ENCODE measurements at regions not wholly inside any gene's neighbourhood (a gene's known extent, or its start where the extent isn't known, plus 50 kb on each side); places are given as distances from the start of the nearest gene placed in this dataset.

DNA sequence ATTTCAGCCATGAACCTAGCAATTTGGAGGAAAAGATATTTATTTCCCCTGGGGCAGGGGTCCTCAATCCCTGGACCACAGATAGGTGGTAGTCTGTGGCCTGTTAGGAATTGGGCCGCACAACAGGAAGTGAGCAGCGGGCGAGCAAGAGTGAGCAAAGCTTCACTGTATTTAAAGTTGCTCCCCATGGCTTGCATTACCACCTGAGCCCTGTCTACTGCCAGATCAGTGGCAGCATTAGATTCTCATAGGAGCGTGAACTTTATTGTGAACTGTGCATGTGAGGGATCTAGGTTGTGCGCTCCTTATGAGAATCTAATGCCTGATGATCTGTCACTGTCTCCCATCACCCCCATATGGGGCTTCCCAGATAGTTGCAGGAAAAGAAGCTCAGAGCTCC, 127.6 kb downstream of the ICOS start:
- Histone ChIP-seq H3K27ac (replicated peaks in 1 of 4) (no peak overlapping the region), H3K4me1 (no peaks in the 10 kb centered on the region), H3K36me3 (no peaks in the 10 kb centered on the region), H3K9me3 (no peaks in the 10 kb centered on the region), H3K27me3 (no peaks in the 10 kb centered on the region), H3K4me3 (no peak overlapping the region)
- WGBS: 91% methylated on average over 5 of the region's 5 CpGs
- DNase-seq (ENCODE audit: extremely low spot score): no peak
- intact Hi-C loops (cut with DNase I): no loop called here
- TF ChIP-seq POLR2A (IDR thresholded peaks at IDR 0.05; ENCODE audit: low read depth) (no peak), EP300 (IDR thresholded peaks at IDR 0.05) (no peak), POLR2AphosphoS5 (IDR thresholded peaks at IDR 0.05) (no peak)
- TF ChIP-seq, protein P1, sequence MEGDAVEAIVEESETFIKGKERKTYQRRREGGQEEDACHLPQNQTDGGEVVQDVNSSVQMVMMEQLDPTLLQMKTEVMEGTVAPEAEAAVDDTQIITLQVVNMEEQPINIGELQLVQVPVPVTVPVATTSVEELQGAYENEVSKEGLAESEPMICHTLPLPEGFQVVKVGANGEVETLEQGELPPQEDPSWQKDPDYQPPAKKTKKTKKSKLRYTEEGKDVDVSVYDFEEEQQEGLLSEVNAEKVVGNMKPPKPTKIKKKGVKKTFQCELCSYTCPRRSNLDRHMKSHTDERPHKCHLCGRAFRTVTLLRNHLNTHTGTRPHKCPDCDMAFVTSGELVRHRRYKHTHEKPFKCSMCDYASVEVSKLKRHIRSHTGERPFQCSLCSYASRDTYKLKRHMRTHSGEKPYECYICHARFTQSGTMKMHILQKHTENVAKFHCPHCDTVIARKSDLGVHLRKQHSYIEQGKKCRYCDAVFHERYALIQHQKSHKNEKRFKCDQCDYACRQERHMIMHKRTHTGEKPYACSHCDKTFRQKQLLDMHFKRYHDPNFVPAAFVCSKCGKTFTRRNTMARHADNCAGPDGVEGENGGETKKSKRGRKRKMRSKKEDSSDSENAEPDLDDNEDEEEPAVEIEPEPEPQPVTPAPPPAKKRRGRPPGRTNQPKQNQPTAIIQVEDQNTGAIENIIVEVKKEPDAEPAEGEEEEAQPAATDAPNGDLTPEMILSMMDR (IDR thresholded peaks at IDR 0.05): no peak

DNA sequence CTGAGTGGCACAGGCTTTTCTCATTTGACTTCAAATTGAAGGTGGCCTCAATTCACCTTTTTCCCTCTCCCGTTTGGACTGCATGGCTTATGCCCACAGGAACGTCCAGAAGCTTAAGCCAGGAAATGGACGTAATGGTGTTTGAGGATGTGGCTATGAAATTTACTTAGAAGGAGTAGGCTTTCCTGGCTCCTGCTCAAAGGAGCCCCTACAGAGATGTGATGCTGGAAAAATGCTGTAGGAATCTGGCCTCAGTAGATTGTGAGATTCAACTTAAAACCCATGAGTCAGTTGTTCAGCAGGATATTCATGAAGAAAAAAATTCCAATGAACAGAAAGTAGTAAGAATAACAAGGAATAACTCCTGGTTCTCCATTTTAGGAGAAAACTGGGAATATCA, 129.0 kb downstream of the ICOS start:
- TF ChIP-seq POLR2AphosphoS5 (IDR thresholded peaks at IDR 0.05): no peak
- TF ChIP-seq EP300 (IDR thresholded peaks at IDR 0.05): no peak
- TF ChIP-seq POLR2A (IDR thresholded peaks at IDR 0.05; ENCODE audit: low read depth): no peak
- TF ChIP-seq, protein P1 (IDR thresholded peaks at IDR 0.05): no peak
- WGBS: 75% methylated on average over 3 of the region's 3 CpGs
- Histone ChIP-seq H3K36me3 (no peaks in the 10 kb centered on the region), H3K27ac (replicated peaks in 1 of 4) (no peak overlapping the region), H3K27me3 (no peaks in the 10 kb centered on the region), H3K4me3 (no peak overlapping the region), H3K9me3 (no peaks in the 10 kb centered on the region), H3K4me1 (no peaks in the 10 kb centered on the region)
- intact Hi-C loops (cut with DNase I): no loop called here
- DNase-seq (ENCODE audit: extremely low spot score): no peak

DNA sequence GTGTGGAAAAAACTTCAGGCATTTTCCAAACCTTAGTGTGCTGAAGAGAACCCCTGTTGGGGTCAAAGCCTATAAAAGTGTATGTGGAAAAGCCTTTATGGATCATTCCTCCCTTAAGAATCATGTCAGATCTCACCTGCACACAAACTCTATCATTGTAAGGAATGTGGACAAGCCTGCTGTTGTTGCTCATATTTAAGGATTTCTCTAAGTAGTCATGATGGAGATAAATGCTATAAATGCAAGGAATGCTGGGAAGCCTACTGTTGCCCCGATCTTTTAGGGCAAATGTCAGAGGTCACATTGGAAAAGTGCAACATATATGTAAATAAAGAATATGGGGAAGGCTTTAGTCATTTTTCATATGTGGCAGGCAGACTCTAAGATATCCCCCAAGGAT, 129.5 kb downstream of the ICOS start:
- intact Hi-C loops (cut with DNase I): no loop called here
- Histone ChIP-seq H3K36me3 (no peaks in the 10 kb centered on the region), H3K27me3 (no peaks in the 10 kb centered on the region), H3K4me3 (no peak overlapping the region), H3K4me1 (no peaks in the 10 kb centered on the region), H3K9me3 (no peaks in the 10 kb centered on the region), H3K27ac (replicated peaks in 1 of 4) (no peak overlapping the region)
- TF ChIP-seq EP300 (IDR thresholded peaks at IDR 0.05) (no peak), POLR2A (IDR thresholded peaks at IDR 0.05; ENCODE audit: low read depth) (no peak), POLR2AphosphoS5 (IDR thresholded peaks at IDR 0.05) (no peak)
- TF ChIP-seq, protein P1 (IDR thresholded peaks at IDR 0.05): no peak
- 50% methylated on average over 1 of the region's 1 CpG for WGBS
- no peak for DNase-seq (ENCODE audit: extremely low spot score)

DNA sequence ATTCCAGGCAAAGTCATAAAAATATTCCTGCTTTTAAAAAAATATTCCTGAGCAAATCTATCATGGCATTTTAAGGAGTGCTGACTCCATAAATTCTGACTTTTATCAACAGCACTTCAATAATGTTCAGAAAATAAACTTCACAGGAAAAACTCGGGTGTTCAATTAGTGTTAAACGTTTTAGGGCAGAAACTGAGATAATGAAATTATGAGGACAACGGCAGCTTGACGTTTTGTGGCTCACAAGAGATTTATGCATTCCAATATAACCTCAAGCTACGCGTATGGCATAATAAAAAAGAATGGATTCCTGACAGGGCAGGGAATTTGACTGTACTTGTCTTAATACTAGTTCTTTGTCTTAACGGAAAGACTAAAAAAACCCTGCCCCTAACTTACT, 133.2 kb downstream of the ICOS start:
- intact Hi-C loops (cut with DNase I): no loop called here

More for the DNA sequence above, 133.2 kb downstream of the ICOS start:
- TF ChIP-seq EP300 (IDR thresholded peaks at IDR 0.05): no peak
- TF ChIP-seq POLR2A (IDR thresholded peaks at IDR 0.05; ENCODE audit: low read depth): no peak
- TF ChIP-seq, protein P1 (IDR thresholded peaks at IDR 0.05): no peak
- no peak for TF ChIP-seq POLR2AphosphoS5 (IDR thresholded peaks at IDR 0.05)
- Histone ChIP-seq H3K4me3 (no peak overlapping the region), H3K4me1 (no peaks in the 10 kb centered on the region), H3K9me3 (no peaks in the 10 kb centered on the region), H3K27me3 (no peaks in the 10 kb centered on the region), H3K27ac (replicated peaks in 1 of 4) (no peak overlapping the region), H3K36me3 (no peaks in the 10 kb centered on the region)
- no peak for DNase-seq (ENCODE audit: extremely low spot score)
- 70% methylated on average over 7 of the region's 7 CpGs for WGBS

Measured in esophagus muscularis mucosa (tissue), 4 donors.